BE2C (cell line): ENCODE measurements at regions not wholly inside any gene's neighbourhood (a gene's known extent, or its start where the extent isn't known, plus 50 kb on each side); places are given as distances from the start of the nearest gene placed in this dataset.

Source experiments
- DNase-seq: peaks from one replicate; pipeline ENCODE4 v3.0.0-alpha.2; 2020
- H3K27me3 ChIP-seq: fragments of 250-450 bp; sonication (Bioruptor Pico); 2 replicates; pipeline ENCODE4 v1.5.1; 2020; ENCODE audit warnings: mild to moderate bottlenecking
- H3K36me3 ChIP-seq: fragments of 250-450 bp; sonication (Bioruptor Pico); 2 replicates; pipeline ENCODE4 v1.5.1; 2020; ENCODE audit warnings: mild to moderate bottlenecking
- H3K4me1 ChIP-seq: fragments of 250-450 bp; sonication (Bioruptor Pico); 2 replicates; pipeline ENCODE4 v1.5.1; 2020
- H3K4me3 ChIP-seq: 2 replicates; pipeline ENCODE4 v1.5.1; 2011; ENCODE audit warnings: low read depth, low read length
- H3K9me3 ChIP-seq: fragments of 250-450 bp; sonication (Bioruptor Pico); 2 replicates; pipeline ENCODE4 v1.5.1; 2020
- TF ChIP-seq, protein P1 (sequence below): IDR thresholded peaks from 2 replicates; pipeline ENCODE4 v1.5.1; 2012; ENCODE audit warnings: mild to moderate bottlenecking, low read depth, low read length

DNA sequence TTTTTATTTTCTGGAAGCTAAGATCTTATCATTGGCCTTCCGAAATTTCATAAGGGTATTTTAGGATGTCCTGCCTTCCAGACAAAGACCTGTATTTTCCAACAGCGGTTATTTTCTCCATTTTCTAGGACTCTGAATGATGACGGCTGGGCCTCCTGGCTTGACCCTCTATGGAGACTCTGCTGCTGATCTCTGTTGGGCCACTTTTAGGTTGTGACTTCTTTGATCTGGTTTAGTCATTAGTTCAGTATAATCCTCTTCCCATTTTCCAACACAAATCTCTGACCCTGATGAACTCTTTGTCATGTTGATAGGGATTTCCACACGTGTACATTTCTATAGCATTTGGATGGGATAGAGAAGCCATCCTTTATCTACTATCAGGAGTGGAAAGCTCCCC is 93.7 kb downstream of the HS1BP3 start:
- DNase-seq: no peak
- H3K4me3 ChIP-seq: no peak overlapping the region
- no peaks in the 10 kb centered on the region for H3K9me3 ChIP-seq
- H3K4me1 ChIP-seq: peaks cover 22% of the 10 kb centered on the region
- no peaks in the 10 kb centered on the region for H3K36me3 ChIP-seq
- no peaks in the 10 kb centered on the region for H3K27me3 ChIP-seq
- TF ChIP-seq, protein P1, sequence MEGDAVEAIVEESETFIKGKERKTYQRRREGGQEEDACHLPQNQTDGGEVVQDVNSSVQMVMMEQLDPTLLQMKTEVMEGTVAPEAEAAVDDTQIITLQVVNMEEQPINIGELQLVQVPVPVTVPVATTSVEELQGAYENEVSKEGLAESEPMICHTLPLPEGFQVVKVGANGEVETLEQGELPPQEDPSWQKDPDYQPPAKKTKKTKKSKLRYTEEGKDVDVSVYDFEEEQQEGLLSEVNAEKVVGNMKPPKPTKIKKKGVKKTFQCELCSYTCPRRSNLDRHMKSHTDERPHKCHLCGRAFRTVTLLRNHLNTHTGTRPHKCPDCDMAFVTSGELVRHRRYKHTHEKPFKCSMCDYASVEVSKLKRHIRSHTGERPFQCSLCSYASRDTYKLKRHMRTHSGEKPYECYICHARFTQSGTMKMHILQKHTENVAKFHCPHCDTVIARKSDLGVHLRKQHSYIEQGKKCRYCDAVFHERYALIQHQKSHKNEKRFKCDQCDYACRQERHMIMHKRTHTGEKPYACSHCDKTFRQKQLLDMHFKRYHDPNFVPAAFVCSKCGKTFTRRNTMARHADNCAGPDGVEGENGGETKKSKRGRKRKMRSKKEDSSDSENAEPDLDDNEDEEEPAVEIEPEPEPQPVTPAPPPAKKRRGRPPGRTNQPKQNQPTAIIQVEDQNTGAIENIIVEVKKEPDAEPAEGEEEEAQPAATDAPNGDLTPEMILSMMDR: no peak

DNA sequence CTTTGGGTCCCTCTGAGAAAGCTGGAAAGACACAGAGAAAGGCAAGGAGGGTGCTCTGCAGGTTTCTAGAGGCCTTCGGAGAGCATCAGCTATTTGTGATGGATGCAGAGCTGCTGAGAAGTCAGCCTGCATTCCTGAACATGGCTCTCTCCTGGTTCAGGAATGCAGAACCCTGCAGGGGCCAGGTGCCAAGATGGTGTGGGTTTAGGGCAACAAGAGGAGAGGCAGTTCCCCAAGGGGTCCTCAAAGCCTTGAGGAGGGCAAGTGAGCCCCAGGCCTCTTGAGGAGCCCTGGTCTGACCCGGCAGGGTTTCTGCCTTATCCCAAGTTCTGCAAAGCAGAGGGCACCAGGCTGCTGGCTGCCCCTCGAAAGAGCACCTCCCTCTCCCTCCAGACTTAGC is 93.3 kb downstream of the HS1BP3 start:
- no peak overlapping the region for H3K4me3 ChIP-seq
- TF ChIP-seq, protein P1: no peak
- H3K36me3 ChIP-seq: no peaks in the 10 kb centered on the region
- H3K9me3 ChIP-seq: no peaks in the 10 kb centered on the region
- no peaks in the 10 kb centered on the region for H3K27me3 ChIP-seq
- DNase-seq: no peak
- peaks cover 22% of the 10 kb centered on the region for H3K4me1 ChIP-seq

DNA sequence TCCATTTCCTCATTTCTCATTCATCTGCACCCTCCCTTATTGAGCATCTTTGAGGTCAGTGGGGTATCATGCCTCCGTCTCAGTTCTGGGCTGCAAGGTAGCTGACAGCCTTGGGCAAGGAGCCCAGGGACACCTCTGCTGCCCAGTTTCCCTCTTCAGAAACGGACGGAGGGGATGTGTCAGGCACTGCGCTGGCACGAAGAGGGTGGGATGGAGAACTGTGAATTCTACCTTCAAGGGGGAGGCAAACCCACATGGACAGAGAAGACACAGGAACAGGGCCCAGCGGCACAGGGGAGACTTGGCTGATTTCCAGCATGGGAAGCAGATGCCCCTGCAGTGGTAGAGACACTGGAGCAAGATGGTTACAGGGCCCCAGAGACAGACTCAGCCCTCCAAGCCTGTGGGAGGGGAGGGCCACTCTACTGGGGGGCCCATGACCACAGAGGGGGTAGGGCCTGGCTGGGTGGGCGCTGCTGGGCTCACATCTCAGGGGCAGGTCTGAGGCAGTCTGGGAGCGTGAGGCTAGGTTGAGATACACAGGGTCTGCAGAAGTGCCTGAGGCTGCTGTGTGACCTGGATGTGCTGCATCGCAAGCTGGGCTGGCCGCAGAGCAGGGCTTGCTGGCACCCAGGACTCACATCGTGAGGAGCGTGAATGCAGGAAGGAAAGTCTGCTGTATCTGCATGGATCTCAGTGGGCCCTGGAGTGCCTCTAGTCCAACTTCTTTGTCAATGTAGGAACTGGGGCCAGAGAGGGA is 92.3 kb downstream of the HS1BP3 start:
- H3K4me3 ChIP-seq: no peak overlapping the region
- DNase-seq: peak; percentile 68
- H3K4me1 ChIP-seq: peaks cover 22% of the 10 kb centered on the region
- TF ChIP-seq, protein P1: no peak
- H3K9me3 ChIP-seq: no peaks in the 10 kb centered on the region
- H3K36me3 ChIP-seq: no peaks in the 10 kb centered on the region
- no peaks in the 10 kb centered on the region for H3K27me3 ChIP-seq

DNA sequence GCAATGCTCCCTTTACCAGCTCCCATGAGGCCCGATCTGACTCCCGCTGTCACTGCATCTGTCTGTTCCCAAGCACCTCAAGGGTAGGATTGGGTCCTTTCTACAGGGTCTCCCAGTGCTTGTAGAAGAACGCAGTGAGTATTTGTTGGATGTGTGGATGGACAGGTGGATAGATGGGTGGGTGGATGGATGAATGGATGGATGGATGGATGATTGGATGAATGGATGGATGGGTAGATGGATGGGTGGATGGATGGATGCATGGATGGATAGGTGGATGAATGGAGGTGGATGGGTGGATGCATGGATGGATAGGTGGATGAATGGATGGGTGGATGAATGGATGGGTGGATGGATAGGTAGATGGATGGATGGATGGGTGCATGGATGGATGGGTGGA is 91.6 kb downstream of the HS1BP3 start:
- no peaks in the 10 kb centered on the region for H3K27me3 ChIP-seq
- H3K4me3 ChIP-seq: no peak overlapping the region
- H3K9me3 ChIP-seq: no peaks in the 10 kb centered on the region
- no peak for DNase-seq
- H3K36me3 ChIP-seq: no peaks in the 10 kb centered on the region
- peaks cover 22% of the 10 kb centered on the region for H3K4me1 ChIP-seq
- TF ChIP-seq, protein P1: no peak

DNA sequence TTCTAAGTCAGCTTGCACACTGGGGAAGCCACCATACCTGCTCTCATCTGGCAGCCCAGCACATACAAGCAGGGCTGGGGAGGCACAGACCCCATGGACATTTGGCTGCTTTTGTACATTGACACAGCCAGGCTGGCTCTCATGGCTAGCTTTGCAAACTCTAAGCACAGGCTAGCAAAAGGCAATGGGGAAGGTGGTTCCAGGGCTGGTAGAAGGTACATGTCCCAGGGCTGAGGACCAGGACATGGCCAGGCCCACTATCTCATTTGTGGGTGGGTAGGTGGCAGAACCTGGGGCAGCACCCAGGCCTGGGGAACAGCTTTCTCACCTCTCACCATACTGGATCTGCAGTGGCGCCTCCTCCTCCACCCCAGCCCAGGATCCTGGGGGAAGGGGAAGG is 90.9 kb downstream of the HS1BP3 start:
- Histone ChIP-seq H3K36me3 (no peaks in the 10 kb centered on the region), H3K27me3 (no peaks in the 10 kb centered on the region), H3K4me3 (no peak overlapping the region), H3K4me1 (peaks cover 22% of the 10 kb centered on the region), H3K9me3 (no peaks in the 10 kb centered on the region)
- DNase-seq: no peak
- TF ChIP-seq, protein P1: no peak

DNA sequence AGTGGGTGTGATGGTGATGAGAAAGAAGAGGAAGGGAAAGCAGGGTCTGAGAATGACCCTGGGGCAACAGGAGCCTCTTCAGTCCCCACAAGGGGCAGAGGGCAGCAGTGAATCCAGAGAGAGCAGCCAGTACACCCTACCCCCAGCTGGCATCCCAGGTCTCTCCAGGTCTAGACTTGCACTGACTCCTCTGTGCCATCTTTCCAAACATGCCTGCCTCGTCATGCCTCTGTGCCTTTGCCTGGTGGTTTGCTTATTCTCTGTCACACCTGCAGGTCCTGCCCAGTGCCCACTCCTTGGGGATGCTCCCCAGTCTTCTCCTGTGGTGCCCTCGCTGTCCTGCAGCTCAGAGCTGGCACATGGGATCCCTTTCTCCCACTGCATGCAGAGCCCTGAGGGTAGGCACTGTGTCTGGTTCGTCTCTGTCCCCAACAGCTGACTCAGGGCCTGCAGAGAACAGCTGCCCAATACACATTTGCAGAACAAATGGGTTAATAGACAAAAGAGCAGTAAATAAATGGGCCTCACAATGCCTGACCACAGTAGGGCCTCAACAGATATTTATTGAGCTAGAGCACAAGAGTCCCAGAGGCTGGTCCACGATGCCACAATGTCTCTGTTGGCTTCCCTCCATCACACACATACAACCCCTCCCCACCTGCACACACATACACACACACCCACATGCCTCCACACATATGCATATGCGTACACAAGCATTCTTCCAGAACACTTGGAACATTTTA is 89.8 kb downstream of the HS1BP3 start:
- TF ChIP-seq, protein P1: no peak
- Histone ChIP-seq H3K4me3 (no peak overlapping the region), H3K36me3 (no peaks in the 10 kb centered on the region), H3K4me1 (peaks cover 27% of the 10 kb centered on the region), H3K9me3 (no peaks in the 10 kb centered on the region), H3K27me3 (no peaks in the 10 kb centered on the region)
- DNase-seq: no peak
